ENCODE measurements at regions not wholly inside any gene's neighbourhood (a gene's known extent, or its start where the extent isn't known, plus 50 kb on each side); places are given as distances from the start of the nearest gene placed in this dataset.

- Mint-ChIP-seq H3K4me3 (no peak overlapping the region), H3K9me3 (no peaks in the 10 kb centered on the region), H3K27ac (no peak overlapping the region), H3K36me3 (no peaks in the 10 kb centered on the region), H3K27me3 (no peaks in the 10 kb centered on the region), H3K4me1 (no peaks in the 10 kb centered on the region)
- no peak for ATAC-seq
Measured at GRCh38 chr6:128827675-128828464, 55.1 kb upstream of the LAMA2 start.

- H3K27me3 Mint-ChIP-seq = no peaks in the 10 kb centered on the region
- no peak for ATAC-seq
- no peaks in the 10 kb centered on the region for H3K36me3 Mint-ChIP-seq
- no peaks in the 10 kb centered on the region for H3K9me3 Mint-ChIP-seq
- H3K27ac Mint-ChIP-seq = no peak overlapping the region
- no peaks in the 10 kb centered on the region for H3K4me1 Mint-ChIP-seq
- H3K4me3 Mint-ChIP-seq = no peak overlapping the region
Measured at GRCh38 chr6:128826606-128827005, 56.3 kb upstream of the LAMA2 start.

GRCh38 chr6:128822271-128822670, 60.7 kb upstream of the LAMA2 start:
- Mint-ChIP-seq H3K36me3 (no peaks in the 10 kb centered on the region), H3K4me1 (no peaks in the 10 kb centered on the region), H3K27ac (no peak overlapping the region), H3K9me3 (no peaks in the 10 kb centered on the region), H3K27me3 (no peaks in the 10 kb centered on the region), H3K4me3 (no peak overlapping the region)
- ATAC-seq = no peak

DNA sequence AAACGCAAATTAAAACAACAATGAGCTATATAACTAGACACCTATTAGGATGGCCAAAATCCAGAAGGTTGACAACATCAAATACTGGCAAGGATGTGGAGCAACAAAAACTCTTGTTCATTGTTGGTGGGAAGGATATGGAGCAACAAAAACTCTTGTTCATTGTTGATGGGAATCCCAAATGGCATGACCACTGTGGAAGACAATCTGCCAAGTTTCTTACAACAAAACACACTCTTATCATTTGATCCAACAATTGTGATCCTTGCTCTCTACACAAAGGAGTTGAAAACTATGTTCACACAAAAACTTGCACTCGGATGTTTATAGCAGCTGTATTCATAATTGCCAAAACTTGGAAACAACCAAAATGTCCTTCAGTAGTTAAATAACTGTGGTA, 61.8 kb upstream of the LAMA2 start:
- Mint-ChIP-seq H3K27ac (no peak overlapping the region), H3K27me3 (no peaks in the 10 kb centered on the region), H3K9me3 (no peaks in the 10 kb centered on the region), H3K4me1 (no peaks in the 10 kb centered on the region), H3K36me3 (no peaks in the 10 kb centered on the region), H3K4me3 (no peak overlapping the region)
- no peak for ATAC-seq

GRCh38 chr6:128808856-128809255, 74.1 kb upstream of the LAMA2 start:
- Mint-ChIP-seq H3K9me3 (no peaks in the 10 kb centered on the region), H3K4me3 (no peak overlapping the region), H3K27me3 (no peaks in the 10 kb centered on the region), H3K27ac (no peak overlapping the region), H3K4me1 (no peaks in the 10 kb centered on the region), H3K36me3 (no peaks in the 10 kb centered on the region)
- ATAC-seq = no peak

DNA sequence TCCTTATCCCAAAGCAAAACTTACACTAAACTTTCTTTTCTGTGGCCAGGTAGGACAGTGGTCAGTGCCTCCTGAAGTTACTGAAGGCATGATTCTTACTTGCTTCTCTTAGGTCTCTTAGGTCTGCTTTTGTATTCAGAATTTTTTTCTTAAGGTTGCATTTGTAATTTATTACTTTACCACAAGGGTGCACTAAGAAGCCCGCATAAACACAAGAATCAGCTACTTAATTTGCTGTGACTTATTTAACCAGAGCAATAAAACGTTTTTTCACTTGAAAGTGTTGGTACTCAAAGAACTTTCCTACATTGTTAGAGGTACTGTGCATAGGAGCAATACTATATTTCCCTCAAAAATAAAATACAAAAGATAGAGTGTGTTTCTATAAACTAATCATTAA, 75.4 kb upstream of the LAMA2 start:
- Mint-ChIP-seq H3K27ac (no peak overlapping the region), H3K27me3 (no peaks in the 10 kb centered on the region), H3K9me3 (no peaks in the 10 kb centered on the region), H3K4me1 (no peaks in the 10 kb centered on the region), H3K4me3 (no peak overlapping the region), H3K36me3 (no peaks in the 10 kb centered on the region)
- ATAC-seq = no peak

- H3K9me3 Mint-ChIP-seq = peaks cover 6% of the 10 kb centered on the region
- no peaks in the 10 kb centered on the region for H3K27me3 Mint-ChIP-seq
- H3K27ac Mint-ChIP-seq = no peak overlapping the region
- H3K4me1 Mint-ChIP-seq = no peaks in the 10 kb centered on the region
- no peak for ATAC-seq
- no peaks in the 10 kb centered on the region for H3K36me3 Mint-ChIP-seq
- no peak overlapping the region for H3K4me3 Mint-ChIP-seq
Measured at GRCh38 chr6:128806261-128806660, 76.7 kb upstream of the LAMA2 start.

- Mint-ChIP-seq H3K27ac (no peak overlapping the region), H3K27me3 (no peaks in the 10 kb centered on the region), H3K9me3 (peaks cover 6% of the 10 kb centered on the region), H3K4me1 (no peaks in the 10 kb centered on the region), H3K4me3 (no peak overlapping the region), H3K36me3 (no peaks in the 10 kb centered on the region)
- ATAC-seq = no peak
Measured at GRCh38 chr6:128803911-128804310, 79.0 kb upstream of the LAMA2 start.

DNA sequence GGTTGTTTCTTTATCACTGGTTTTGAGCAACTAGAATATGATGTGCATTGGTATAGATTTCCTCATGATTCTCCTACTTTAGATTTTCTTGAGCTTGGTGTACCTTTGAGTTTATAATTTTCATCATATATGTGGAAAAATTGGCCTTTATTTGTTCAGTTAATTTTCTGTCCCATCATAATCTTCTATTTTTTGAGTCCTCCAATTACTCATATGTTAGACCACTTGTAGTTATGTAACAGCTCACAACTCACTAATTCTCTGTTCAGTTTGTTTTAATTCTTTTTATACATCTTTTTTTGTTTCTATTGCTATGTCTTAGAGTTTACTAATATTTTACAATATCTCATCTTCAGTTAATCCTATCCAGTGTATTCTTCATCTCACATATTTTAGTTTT, 81.3 kb upstream of the LAMA2 start:
- no peak overlapping the region for H3K27ac Mint-ChIP-seq

GRCh38 chr6:128784266-128784665, 98.7 kb upstream of the LAMA2 start:
- Mint-ChIP-seq H3K9me3 (peaks cover 2% of the 10 kb centered on the region), H3K4me3 (no peak overlapping the region), H3K4me1 (no peaks in the 10 kb centered on the region), H3K36me3 (no peaks in the 10 kb centered on the region), H3K27me3 (no peaks in the 10 kb centered on the region), H3K27ac (no peak overlapping the region)
- ATAC-seq = no peak

More for the DNA sequence above, 81.3 kb upstream of the LAMA2 start:
- Mint-ChIP-seq H3K4me3 (no peak overlapping the region), H3K27me3 (no peaks in the 10 kb centered on the region), H3K36me3 (no peaks in the 10 kb centered on the region), H3K9me3 (peaks cover 6% of the 10 kb centered on the region), H3K4me1 (no peaks in the 10 kb centered on the region)
- no peak for ATAC-seq

DNA sequence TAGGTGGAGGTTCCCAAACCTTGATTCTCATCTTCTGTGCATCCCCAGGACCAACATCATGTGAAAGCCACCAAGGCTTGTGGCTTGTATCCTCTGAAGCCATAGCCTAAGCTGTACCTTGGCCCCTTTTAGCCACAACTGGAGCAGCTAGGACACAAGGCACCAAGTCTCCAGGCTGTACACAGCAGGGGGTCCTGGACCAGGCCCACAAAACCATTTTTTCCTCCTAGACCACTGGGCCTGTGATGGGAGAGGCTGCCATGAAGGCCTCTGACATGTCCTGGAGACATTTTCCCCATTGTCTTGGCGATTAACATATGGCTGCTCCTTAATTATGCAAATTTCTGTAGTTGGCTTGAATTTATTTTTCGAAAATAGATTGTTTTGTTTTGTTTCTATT, 114.8 kb upstream of the LAMA2 start:
- no peaks in the 10 kb centered on the region for H3K4me1 Mint-ChIP-seq

GRCh38 chr6:128767705-128768104, 115.2 kb upstream of the LAMA2 start:
- no peak overlapping the region for H3K27ac Mint-ChIP-seq
- no peaks in the 10 kb centered on the region for H3K4me1 Mint-ChIP-seq
- ATAC-seq = no peak
- no peaks in the 10 kb centered on the region for H3K36me3 Mint-ChIP-seq
- no peaks in the 10 kb centered on the region for H3K27me3 Mint-ChIP-seq
- H3K4me3 Mint-ChIP-seq = no peak overlapping the region
- H3K9me3 Mint-ChIP-seq = peaks cover 20% of the 10 kb centered on the region

More for the DNA sequence above, 114.8 kb upstream of the LAMA2 start:
- Mint-ChIP-seq H3K36me3 (no peaks in the 10 kb centered on the region), H3K27me3 (no peaks in the 10 kb centered on the region), H3K9me3 (peaks cover 22% of the 10 kb centered on the region), H3K27ac (no peak overlapping the region), H3K4me3 (no peak overlapping the region)
- no peak for ATAC-seq

DNA sequence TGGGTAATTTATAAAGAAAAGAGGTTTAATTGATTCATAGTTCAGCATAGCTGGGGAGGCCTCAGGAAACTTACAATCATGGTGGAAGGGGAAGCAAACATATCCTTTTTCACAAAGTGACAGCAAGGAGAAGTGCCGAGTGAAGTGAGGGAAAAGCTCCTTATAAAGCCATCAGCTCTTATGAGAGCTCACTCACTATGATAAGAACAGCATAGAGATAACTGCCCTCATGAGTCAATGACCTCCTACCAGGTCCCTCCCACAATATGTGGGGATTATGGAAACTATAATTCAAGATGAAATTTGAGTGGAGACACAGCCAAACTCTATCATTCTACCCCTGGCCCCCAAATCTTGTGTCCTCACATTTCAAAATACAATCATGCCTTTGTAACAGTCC, 115.8 kb upstream of the LAMA2 start:
- Mint-ChIP-seq H3K36me3 (no peaks in the 10 kb centered on the region), H3K4me1 (no peaks in the 10 kb centered on the region), H3K27me3 (no peaks in the 10 kb centered on the region), H3K9me3 (peaks cover 17% of the 10 kb centered on the region), H3K4me3 (no peak overlapping the region), H3K27ac (no peak overlapping the region)
- no peak for ATAC-seq

DNA sequence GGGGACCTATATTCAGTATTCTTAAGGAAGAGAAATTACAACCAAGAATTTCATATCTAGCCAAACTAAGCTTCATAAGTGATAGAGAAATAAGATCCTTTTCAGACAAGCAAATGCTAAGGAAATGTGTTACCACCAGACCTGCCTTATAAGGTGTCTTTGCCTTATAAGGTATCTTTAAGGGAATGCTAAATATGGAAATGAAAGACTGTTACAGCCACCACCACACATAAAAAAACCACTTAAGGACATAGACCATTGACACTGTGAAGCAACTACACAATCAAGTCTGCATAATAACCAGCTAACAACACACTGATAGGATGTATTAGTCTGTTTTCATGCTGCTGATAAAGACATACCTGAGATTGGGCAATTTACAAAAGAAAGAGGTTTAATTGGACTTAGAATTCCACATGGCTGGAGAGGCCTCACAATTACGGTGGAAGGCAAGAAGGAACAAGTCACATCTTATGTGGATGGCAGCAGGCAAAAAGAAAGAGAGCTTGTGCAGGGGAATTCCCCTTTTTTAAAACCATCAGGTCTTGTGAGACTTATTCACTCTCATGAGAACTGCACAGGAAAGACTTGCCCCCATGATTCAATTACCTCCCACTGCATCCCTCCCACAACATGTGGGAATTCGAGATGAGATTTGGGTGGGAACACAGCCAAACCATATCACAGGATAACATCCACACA, 119.2 kb upstream of the LAMA2 start:
- no peak overlapping the region for H3K27ac Mint-ChIP-seq
- H3K4me3 Mint-ChIP-seq = no peak overlapping the region
- H3K9me3 Mint-ChIP-seq = peaks cover 8% of the 10 kb centered on the region
- no peak for ATAC-seq
- no peaks in the 10 kb centered on the region for H3K27me3 Mint-ChIP-seq
- no peaks in the 10 kb centered on the region for H3K36me3 Mint-ChIP-seq
- H3K4me1 Mint-ChIP-seq = no peaks in the 10 kb centered on the region

DNA sequence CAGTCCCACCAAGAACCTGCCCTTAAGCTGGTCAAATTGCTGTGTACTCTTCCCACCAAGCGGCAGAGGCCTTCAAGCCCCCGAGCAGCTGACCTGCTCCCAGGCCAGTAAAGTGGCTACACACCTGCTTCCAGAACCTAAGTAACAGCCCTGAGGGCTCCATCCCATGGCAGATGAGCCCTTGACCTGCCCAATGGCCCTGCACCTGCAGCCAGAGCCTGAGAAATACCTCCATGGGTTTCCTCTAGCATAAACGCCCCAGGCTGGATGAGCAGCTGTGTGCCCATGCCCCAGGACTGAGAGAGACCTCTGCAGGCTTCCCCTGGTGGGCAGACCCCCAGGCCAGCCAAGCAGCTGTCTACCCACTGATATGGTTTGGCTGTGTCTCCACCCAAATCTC, 123.0 kb upstream of the LAMA2 start:
- Mint-ChIP-seq H3K4me3 (no peak overlapping the region), H3K9me3 (peaks cover 3% of the 10 kb centered on the region), H3K36me3 (no peaks in the 10 kb centered on the region), H3K27me3 (no peaks in the 10 kb centered on the region), H3K27ac (no peak overlapping the region), H3K4me1 (no peaks in the 10 kb centered on the region)
- no peak for ATAC-seq

DNA sequence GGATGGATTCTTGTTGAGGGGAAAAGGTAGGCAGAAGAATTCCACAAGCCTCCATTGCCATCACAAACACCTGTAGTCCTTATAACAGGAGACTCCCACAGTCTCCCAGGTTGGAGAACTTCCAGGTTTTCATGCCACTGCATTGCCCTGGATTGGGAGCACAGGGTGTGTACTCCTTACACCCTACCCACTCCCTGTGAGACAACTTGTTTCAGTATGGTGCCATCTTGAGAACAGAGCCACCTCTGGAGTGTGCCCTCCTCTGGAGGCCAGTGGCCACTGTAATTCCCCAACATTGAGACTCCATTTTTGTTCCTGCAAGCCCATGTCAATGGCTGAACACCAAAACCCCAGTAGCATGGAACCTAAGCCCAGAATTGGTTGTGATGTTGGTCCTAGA, 123.5 kb upstream of the LAMA2 start:
- H3K4me3 Mint-ChIP-seq = no peak overlapping the region
- no peak for ATAC-seq
- H3K4me1 Mint-ChIP-seq = no peaks in the 10 kb centered on the region
- no peaks in the 10 kb centered on the region for H3K9me3 Mint-ChIP-seq
- H3K27me3 Mint-ChIP-seq = no peaks in the 10 kb centered on the region
- H3K36me3 Mint-ChIP-seq = no peaks in the 10 kb centered on the region
- H3K27ac Mint-ChIP-seq = no peak overlapping the region
